ENCODE measurements at regions not wholly inside any gene's neighbourhood (a gene's known extent, or its start where the extent isn't known, plus 50 kb on each side); places are given as distances from the start of the nearest gene placed in this dataset.

DNA sequence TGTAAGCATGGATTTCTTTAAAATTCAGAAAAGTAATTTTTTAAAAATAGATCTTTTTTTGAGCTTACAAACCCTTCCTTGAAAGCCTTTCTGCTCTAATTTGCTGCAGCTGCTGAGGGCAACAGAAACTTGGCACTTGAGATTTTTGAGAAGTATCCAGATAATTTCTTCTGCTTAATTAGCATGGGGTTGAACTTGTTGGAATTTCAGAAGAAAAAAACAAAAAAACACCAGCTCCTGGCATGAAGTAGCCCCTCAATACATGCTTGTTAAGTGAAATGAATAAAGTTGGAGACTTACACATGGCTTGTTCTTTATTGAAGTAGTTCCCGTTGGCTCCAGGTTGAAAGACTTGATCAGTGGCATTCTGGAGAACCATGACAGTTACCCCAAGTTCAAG lies 331.4 kb upstream of the RAG2 start:
- 92 to 100% methylated on average over 1 of the region's 1 CpG for WGBS, 2 experiments (ENCODE audit: insufficient coverage in 1 of 2, insufficient read length in 1 of 2)
- TF ChIP-seq, protein P1, sequence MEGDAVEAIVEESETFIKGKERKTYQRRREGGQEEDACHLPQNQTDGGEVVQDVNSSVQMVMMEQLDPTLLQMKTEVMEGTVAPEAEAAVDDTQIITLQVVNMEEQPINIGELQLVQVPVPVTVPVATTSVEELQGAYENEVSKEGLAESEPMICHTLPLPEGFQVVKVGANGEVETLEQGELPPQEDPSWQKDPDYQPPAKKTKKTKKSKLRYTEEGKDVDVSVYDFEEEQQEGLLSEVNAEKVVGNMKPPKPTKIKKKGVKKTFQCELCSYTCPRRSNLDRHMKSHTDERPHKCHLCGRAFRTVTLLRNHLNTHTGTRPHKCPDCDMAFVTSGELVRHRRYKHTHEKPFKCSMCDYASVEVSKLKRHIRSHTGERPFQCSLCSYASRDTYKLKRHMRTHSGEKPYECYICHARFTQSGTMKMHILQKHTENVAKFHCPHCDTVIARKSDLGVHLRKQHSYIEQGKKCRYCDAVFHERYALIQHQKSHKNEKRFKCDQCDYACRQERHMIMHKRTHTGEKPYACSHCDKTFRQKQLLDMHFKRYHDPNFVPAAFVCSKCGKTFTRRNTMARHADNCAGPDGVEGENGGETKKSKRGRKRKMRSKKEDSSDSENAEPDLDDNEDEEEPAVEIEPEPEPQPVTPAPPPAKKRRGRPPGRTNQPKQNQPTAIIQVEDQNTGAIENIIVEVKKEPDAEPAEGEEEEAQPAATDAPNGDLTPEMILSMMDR (conservative IDR thresholded peaks at IDR 0.05), result no peak
- H3K36me3 ChIP-seq (ENCODE audit: control insufficient read depth, insufficient read depth, low read length), result no peaks in the 10 kb centered on the region
- no peak overlapping the region for H3K4me3 Mint-ChIP-seq
- H3K27ac Mint-ChIP-seq, result no peak overlapping the region
- no peaks in the 10 kb centered on the region for H3K36me3 Mint-ChIP-seq (ENCODE audit: low read depth)
- no peak overlapping the region for H3K4me3 ChIP-seq (ENCODE audit: low read length)
- no peak overlapping the region for H3K27ac ChIP-seq (ENCODE audit: low read depth, low read length)
- no peak overlapping the region for H3K9ac ChIP-seq (ENCODE audit: extremely low read depth, low read length, poor library complexity, severe bottlenecking)
- no peaks in the 10 kb centered on the region for H3K4me1 Mint-ChIP-seq
- no peaks in the 10 kb centered on the region for H3K27me3 ChIP-seq (ENCODE audit: control insufficient read depth, insufficient read depth, low read length, poor library complexity, severe bottlenecking)
- DNase-seq, result no peak
- peaks cover 17% of the 10 kb centered on the region for H3K27me3 Mint-ChIP-seq (ENCODE audit: insufficient read depth)
- no peaks in the 10 kb centered on the region for H3K4me1 ChIP-seq (ENCODE audit: control insufficient read depth, insufficient read depth, low read length)
- H3K9me3 Mint-ChIP-seq, result no peaks in the 10 kb centered on the region
- no peaks in the 10 kb centered on the region for H3K9me3 ChIP-seq (ENCODE audit: control insufficient read depth, low read length)

DNA sequence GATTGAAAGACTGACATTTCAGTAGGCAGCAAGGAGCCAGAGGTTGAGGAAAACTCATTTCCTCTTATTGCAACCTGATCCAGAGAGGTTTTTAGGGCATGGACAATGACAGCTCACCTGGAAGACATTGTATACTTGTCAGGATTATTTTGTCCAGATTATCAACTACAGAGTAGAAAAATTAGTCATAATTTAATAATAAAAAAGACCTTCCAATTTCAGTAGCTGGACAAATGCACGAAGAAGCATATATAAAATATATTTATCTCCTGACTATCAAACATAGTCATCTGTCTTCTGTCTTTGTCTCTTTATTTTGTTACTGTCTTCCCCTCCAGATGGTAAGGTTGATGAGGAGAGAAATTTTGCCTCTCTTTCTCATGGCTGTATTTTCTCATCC lies 330.6 kb upstream of the RAG2 start:
- no peak overlapping the region for H3K4me3 Mint-ChIP-seq
- H3K27ac Mint-ChIP-seq, result no peak overlapping the region

DNA sequence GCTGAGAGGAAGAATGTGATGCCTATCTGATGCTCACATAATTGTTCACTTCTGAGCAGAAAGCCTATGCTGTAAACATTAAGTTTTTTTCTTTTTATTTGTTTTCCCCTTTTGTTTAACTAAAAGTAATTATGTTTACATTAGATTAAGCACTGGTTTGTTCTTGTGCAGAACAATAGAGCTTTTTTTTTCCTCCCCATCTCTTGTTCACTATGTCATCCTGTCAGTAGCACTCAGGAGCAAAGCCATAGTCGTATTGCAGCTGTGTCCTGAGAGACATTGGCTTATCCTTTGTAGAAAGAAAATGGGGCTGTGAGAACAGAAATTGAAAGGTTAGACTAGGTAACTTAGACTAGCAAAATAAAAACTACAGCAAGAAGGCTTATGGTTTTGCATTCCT lies 301.8 kb upstream of the RAG2 start:
- peaks cover 6% of the 10 kb centered on the region for H3K4me1 ChIP-seq (ENCODE audit: control insufficient read depth, insufficient read depth, low read length)
- WGBS, 2 experiments (ENCODE audit: insufficient coverage in 1 of 2, insufficient read length in 1 of 2), result 78% methylated on average over 1 of the region's 1 CpG; no CpG with 5 or more reads in 1 of the 2 experiments
- Mint-ChIP-seq H3K4me3 (no peak overlapping the region), H3K36me3 (ENCODE audit: low read depth) (no peaks in the 10 kb centered on the region), H3K9me3 (peaks cover under 1% of the 10 kb centered on the region), H3K27ac (no peak overlapping the region), H3K4me1 (peaks cover 19% of the 10 kb centered on the region), H3K27me3 (ENCODE audit: insufficient read depth) (peaks cover 4% of the 10 kb centered on the region)
- H3K27ac ChIP-seq (ENCODE audit: low read depth, low read length), result no peak overlapping the region
- no peaks in the 10 kb centered on the region for H3K36me3 ChIP-seq (ENCODE audit: control insufficient read depth, insufficient read depth, low read length)
- H3K4me3 ChIP-seq (ENCODE audit: low read length), result no peak overlapping the region
- no peaks in the 10 kb centered on the region for H3K27me3 ChIP-seq (ENCODE audit: control insufficient read depth, insufficient read depth, low read length, poor library complexity, severe bottlenecking)
- TF ChIP-seq, protein P1 (conservative IDR thresholded peaks at IDR 0.05), result no peak
- DNase-seq, result no peak
- H3K9ac ChIP-seq (ENCODE audit: extremely low read depth, low read length, poor library complexity, severe bottlenecking), result no peak overlapping the region
- no peaks in the 10 kb centered on the region for H3K9me3 ChIP-seq (ENCODE audit: control insufficient read depth, low read length)

More for the DNA sequence above, 330.6 kb upstream of the RAG2 start:
- DNase-seq, result no peak
- H3K4me1 Mint-ChIP-seq, result no peaks in the 10 kb centered on the region
- H3K27me3 ChIP-seq (ENCODE audit: control insufficient read depth, insufficient read depth, low read length, poor library complexity, severe bottlenecking), result no peaks in the 10 kb centered on the region
- H3K4me1 ChIP-seq (ENCODE audit: control insufficient read depth, insufficient read depth, low read length), result no peaks in the 10 kb centered on the region
- no peaks in the 10 kb centered on the region for H3K36me3 Mint-ChIP-seq (ENCODE audit: low read depth)
- no CpG with 5 or more reads among the region's 1 CpG for WGBS, 2 experiments (ENCODE audit: insufficient coverage in 1 of 2, insufficient read length in 1 of 2)
- H3K9me3 Mint-ChIP-seq, result no peaks in the 10 kb centered on the region
- TF ChIP-seq, protein P1 (conservative IDR thresholded peaks at IDR 0.05), result no peak
- no peak overlapping the region for H3K4me3 ChIP-seq (ENCODE audit: low read length)
- no peaks in the 10 kb centered on the region for H3K36me3 ChIP-seq (ENCODE audit: control insufficient read depth, insufficient read depth, low read length)
- no peak overlapping the region for H3K27ac ChIP-seq (ENCODE audit: low read depth, low read length)
- no peaks in the 10 kb centered on the region for H3K9me3 ChIP-seq (ENCODE audit: control insufficient read depth, low read length)
- peaks cover 11% of the 10 kb centered on the region for H3K27me3 Mint-ChIP-seq (ENCODE audit: insufficient read depth)
- no peak overlapping the region for H3K9ac ChIP-seq (ENCODE audit: extremely low read depth, low read length, poor library complexity, severe bottlenecking)
